ENCODE measurements at regions not wholly inside any gene's neighbourhood (a gene's known extent, or its start where the extent isn't known, plus 50 kb on each side); places are given as distances from the start of the nearest gene placed in this dataset.

DNA sequence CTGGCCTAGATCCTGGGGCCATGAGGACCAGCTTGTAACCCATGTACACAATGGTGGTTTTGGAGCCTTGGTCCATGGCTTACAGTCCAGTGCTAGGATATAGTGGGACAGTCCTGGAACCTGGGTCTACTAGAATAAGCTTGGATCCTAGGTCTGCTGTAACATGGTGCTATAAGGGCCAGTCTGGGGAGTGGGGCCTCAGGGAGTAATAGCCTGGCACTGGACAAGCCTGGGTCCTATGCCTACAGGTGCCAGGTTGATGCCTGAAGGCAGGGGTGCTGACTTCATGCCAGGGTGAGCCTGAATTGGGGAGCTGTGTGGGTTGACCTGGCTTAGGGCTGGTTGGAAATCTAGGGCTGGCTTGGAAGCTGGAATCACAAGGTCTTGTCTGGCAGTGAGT is 756.3 kb upstream of the ADGRL3 start:
- H4K20me1 ChIP-seq (ENCODE audit: control insufficient read depth, insufficient read depth, insufficient read length): no peaks in the 10 kb centered on the region
- no peak overlapping the region for H2BK20ac ChIP-seq (ENCODE audit: low read depth, low read length, poor library complexity, severe bottlenecking)
- no peak overlapping the region for H4K5ac ChIP-seq (ENCODE audit: insufficient read length, low read depth, low read length)
- H3T11ph ChIP-seq (ENCODE audit: low read length): no peak overlapping the region
- H3K18ac ChIP-seq (ENCODE audit: insufficient read length, low read depth, low read length): no peak overlapping the region
- H2AK5ac ChIP-seq (ENCODE audit: insufficient read length, low read length): no peak overlapping the region
- no peak overlapping the region for H2BK15ac ChIP-seq (ENCODE audit: low read depth, low read length)
- no peaks in the 10 kb centered on the region for H3K27me3 ChIP-seq (ENCODE audit: insufficient read depth, low read length)
- H3K9me3 ChIP-seq (ENCODE audit: control insufficient read depth, low read depth, low read length): no peaks in the 10 kb centered on the region
- no peak overlapping the region for H3K4me2 ChIP-seq (ENCODE audit: insufficient read depth, insufficient read length, low read length)
- no peak overlapping the region for H3K23ac ChIP-seq (ENCODE audit: insufficient read length, low read depth, low read length)
- no peak overlapping the region for H3K27ac ChIP-seq (ENCODE audit: insufficient read length, low read depth, low read length)
- H3K4ac ChIP-seq (ENCODE audit: low read depth, low read length): no peak overlapping the region
- Mint-ChIP-seq H3K4me3 (no peak overlapping the region), H3K9me3 (no peaks in the 10 kb centered on the region; a peak in 1 of 5 replicates), H3K4me1 (no peaks in the 10 kb centered on the region), H3K27me3 (ENCODE audit: low read depth) (no peaks in the 10 kb centered on the region), H3K27ac (no peak overlapping the region), H3K36me3 (ENCODE audit: insufficient read depth in 1 of 3, low read depth in 3 of 3) (no peaks in the 10 kb centered on the region; a peak in 1 of 7 replicates)
- H3K14ac ChIP-seq (ENCODE audit: insufficient read depth, low read length): no peak overlapping the region
- no peak overlapping the region for H3K9ac ChIP-seq (ENCODE audit: extremely low read depth, insufficient read length, low read length)
- no peak overlapping the region for H2BK12ac ChIP-seq (ENCODE audit: insufficient read length, low read depth, low read length)
- no peak overlapping the region for H4K91ac ChIP-seq (ENCODE audit: insufficient read length, low read depth, low read length)
- H4K8ac ChIP-seq (replicated peaks; ENCODE audit: insufficient read length, low read depth, low read length): no peak overlapping the region
- no peak for DNase-seq
- TF ChIP-seq CTCF (conservative IDR thresholded peaks at IDR 0.05): no peak
- H3K23me2 ChIP-seq (ENCODE audit: insufficient read length, low read depth, low read length, poor library complexity, severe bottlenecking): no peaks in the 10 kb centered on the region
- no peaks in the 10 kb centered on the region for H3K79me2 ChIP-seq (ENCODE audit: insufficient read depth, low read length)
- H2BK5ac ChIP-seq (ENCODE audit: insufficient read length, low read length): no peak overlapping the region
- no peak overlapping the region for H2BK120ac ChIP-seq (ENCODE audit: low read depth, low read length, poor library complexity, severe bottlenecking)
- no peak overlapping the region for H2AFZ ChIP-seq (ENCODE audit: low read length)
- no peaks in the 10 kb centered on the region for H3K79me1 ChIP-seq (ENCODE audit: insufficient read depth, low read depth, low read length, poor library complexity, severe bottlenecking)
- H3K4me1 ChIP-seq (ENCODE audit: insufficient read depth, low read length): no peaks in the 10 kb centered on the region
- no peak overlapping the region for H3K56ac ChIP-seq (ENCODE audit: insufficient read length, low read depth, low read length)

Measured in H9 (cell line).